KMS-11 (cell line): ENCODE measurements at regions not wholly inside any gene's neighbourhood (a gene's known extent, or its start where the extent isn't known, plus 50 kb on each side); places are given as distances from the start of the nearest gene placed in this dataset.

ENCODE experiments used
- H2AFZ ChIP-seq: fragments of 200-600 bp; sonication (generic); 2 replicates; pipeline ENCODE4 v1.6.1; 2016; ENCODE audit warnings: antibody characterized with exemption, mixed run types, low read depth
- H3K27ac ChIP-seq: fragments of 200-600 bp; sonication (generic); 2 replicates; pipeline ENCODE4 v1.6.1; 2016; ENCODE audit warnings: mild to moderate bottlenecking, mixed run types
- H3K27me3 ChIP-seq: fragments of 200-600 bp; sonication (generic); 2 replicates; pipeline ENCODE4 v1.6.1; 2017; ENCODE audit warnings: mild to moderate bottlenecking, low read depth, mixed run types, moderate library complexity; ENCODE audit not compliant: insufficient read depth
- H3K36me3 ChIP-seq: fragments of 200-600 bp; sonication (generic); 2 replicates; pipeline ENCODE4 v1.6.1; 2017; ENCODE audit warnings: mild to moderate bottlenecking, mixed run types; ENCODE audit not compliant: insufficient read depth
- H3K4me1 ChIP-seq: fragments of 200-600 bp; sonication (generic); 2 replicates; pipeline ENCODE4 v1.6.1; 2016; ENCODE audit warnings: mild to moderate bottlenecking, low read depth, mixed run types; ENCODE audit not compliant: poor library complexity, severe bottlenecking
- H3K4me2 ChIP-seq: fragments of 200-600 bp; sonication (generic); 2 replicates; pipeline ENCODE4 v1.7.0; 2016; ENCODE audit warnings: mild to moderate bottlenecking, mixed run types
- H3K4me3 ChIP-seq: fragments of 200-600 bp; sonication (generic); IDR thresholded peaks from 2 replicates; pipeline ENCODE4 v1.6.1; 2017; ENCODE audit warnings: low read depth, low read length, mixed read lengths; ENCODE audit not compliant: insufficient read depth
- H3K79me2 ChIP-seq: fragments of 200-600 bp; sonication (generic); 2 replicates; pipeline ENCODE4 v1.6.1; 2016; ENCODE audit warnings: low read depth, mixed run types; ENCODE audit not compliant: insufficient read depth
- H3K9ac ChIP-seq: fragments of 200-600 bp; sonication (generic); 2 replicates; pipeline ENCODE4 v1.6.1; 2016; ENCODE audit warnings: mild to moderate bottlenecking, mixed run types
- H4K20me1 ChIP-seq: fragments of 200-600 bp; sonication (generic); 2 replicates; pipeline ENCODE4 v1.6.1; 2016; ENCODE audit warnings: mild to moderate bottlenecking, mixed run types; ENCODE audit not compliant: insufficient read depth
- CTCF ChIP-seq: fragments of 200-600 bp; sonication (generic); conservative IDR thresholded peaks from 2 replicates; pipeline ENCODE4 v1.6.1; 2017; ENCODE audit warnings: low read depth, mild to moderate bottlenecking, antibody characterized with exemption, low read length, moderate library complexity, mixed read lengths

GRCh38 chr12:20196767-20197166, 171.6 kb upstream of the PDE3A start:
- Histone ChIP-seq H3K36me3 (no peaks in the 10 kb centered on the region), H3K4me2 (no peak overlapping the region), H3K79me2 (no peaks in the 10 kb centered on the region), H3K4me3 (no peak overlapping the region), H3K9ac (no peak overlapping the region), H3K27ac (no peak overlapping the region), H2AFZ (no peak overlapping the region), H3K27me3 (no peaks in the 10 kb centered on the region), H4K20me1 (no peaks in the 10 kb centered on the region), H3K4me1 (no peaks in the 10 kb centered on the region)
- no peak for TF ChIP-seq CTCF

GRCh38 chr12:20197411-20197810, 170.9 kb upstream of the PDE3A start:
- Histone ChIP-seq H3K27me3 (no peaks in the 10 kb centered on the region), H4K20me1 (no peaks in the 10 kb centered on the region), H3K36me3 (no peaks in the 10 kb centered on the region), H3K79me2 (no peaks in the 10 kb centered on the region), H3K27ac (no peak overlapping the region), H3K9ac (no peak overlapping the region), H3K4me2 (no peak overlapping the region), H3K4me3 (no peak overlapping the region), H3K4me1 (no peaks in the 10 kb centered on the region), H2AFZ (no peak overlapping the region)
- no peak for TF ChIP-seq CTCF

GRCh38 chr12:20199780-20200179, 168.6 kb upstream of the PDE3A start:
- Histone ChIP-seq H3K9ac (no peak overlapping the region), H4K20me1 (no peaks in the 10 kb centered on the region), H2AFZ (no peak overlapping the region), H3K27ac (no peak overlapping the region), H3K36me3 (no peaks in the 10 kb centered on the region), H3K4me1 (no peaks in the 10 kb centered on the region), H3K27me3 (no peaks in the 10 kb centered on the region), H3K79me2 (no peaks in the 10 kb centered on the region), H3K4me3 (no peak overlapping the region), H3K4me2 (no peak overlapping the region)
- TF ChIP-seq CTCF: no peak

- no peak overlapping the region for H2AFZ ChIP-seq
Measured at GRCh38 chr12:20201733-20202132, 166.6 kb upstream of the PDE3A start.

More at GRCh38 chr12:20201733-20202132, 166.6 kb upstream of the PDE3A start:
- H3K79me2 ChIP-seq: no peaks in the 10 kb centered on the region
- H4K20me1 ChIP-seq: no peaks in the 10 kb centered on the region
- no peak overlapping the region for H3K4me2 ChIP-seq
- H3K27me3 ChIP-seq: no peaks in the 10 kb centered on the region
- no peak for TF ChIP-seq CTCF
- no peak overlapping the region for H3K4me3 ChIP-seq
- H3K36me3 ChIP-seq: no peaks in the 10 kb centered on the region
- H3K4me1 ChIP-seq: no peaks in the 10 kb centered on the region
- H3K27ac ChIP-seq: no peak overlapping the region
- no peak overlapping the region for H3K9ac ChIP-seq
